Neural cell (in vitro differentiated cells): ENCODE measurements at regions not wholly inside any gene's neighbourhood (a gene's known extent, or its start where the extent isn't known, plus 50 kb on each side); places are given as distances from the start of the nearest gene placed in this dataset.

ENCODE experiments used
- H2AFZ ChIP-seq: fragments of 200-600, 300-800 bp; sonication (generic), shearing (Covaris generic); 2 replicates; pipeline ENCODE4 v1.6.0; 2014; ENCODE audit warnings: low read depth, mild to moderate bottlenecking, antibody characterized with exemption, low read length, moderate library complexity
- H3F3A ChIP-seq: fragments of 200-600 bp; shearing (Covaris generic); 2 replicates; pipeline ENCODE4 v1.6.1; 2016; ENCODE audit warnings: mild to moderate bottlenecking, moderate library complexity, mixed read lengths, antibody characterized with exemption, low read length; ENCODE audit not compliant: insufficient read depth, poor library complexity, severe bottlenecking
- H3K27ac ChIP-seq: fragments of 200-600, 300-800 bp; sonication (generic), shearing (Covaris generic); 2 replicates; pipeline ENCODE4 v1.5.1; 2014; ENCODE audit warnings: mild to moderate bottlenecking, low read length, moderate library complexity
- H3K27me3 ChIP-seq: fragments of 300-800, 200-600 bp; sonication (generic), shearing (Covaris generic); 2 replicates; pipeline ENCODE4 v1.6.0; 2014; ENCODE audit warnings: mild to moderate bottlenecking, low read depth, low read length, moderate library complexity; ENCODE audit not compliant: insufficient read depth
- H3K36me3 ChIP-seq: fragments of 300-800, 200-600 bp; sonication (generic), shearing (Covaris generic); 2 replicates; pipeline ENCODE4 v1.5.1; 2014; ENCODE audit warnings: mild to moderate bottlenecking, antibody characterized with exemption, low read length, moderate library complexity; ENCODE audit not compliant: insufficient read depth
- H3K4me2 ChIP-seq: fragments of 300-800, 200-600 bp; sonication (generic), shearing (Covaris generic); 2 replicates; pipeline ENCODE4 v1.6.0; 2014; ENCODE audit warnings: mild to moderate bottlenecking, low read length
- H3K4me3 ChIP-seq: fragments of 300-800, 200-600 bp; sonication (generic), shearing (Covaris generic); 2 replicates; pipeline ENCODE4 v1.5.1; 2014; ENCODE audit warnings: mild to moderate bottlenecking, low read length, moderate library complexity
- H3K79me2 ChIP-seq: fragments of 200-600 bp; shearing (Covaris generic); replicated peaks from 2 replicates; pipeline ENCODE4 v1.6.0; 2014; ENCODE audit warnings: mild to moderate bottlenecking, low read length, moderate library complexity; ENCODE audit not compliant: insufficient read depth
- H3K9ac ChIP-seq: fragments of 300-800, 200-600 bp; sonication (generic), shearing (Covaris generic); 2 replicates; pipeline ENCODE4 v1.6.1; 2016; ENCODE audit warnings: mild to moderate bottlenecking, low read length, mixed read lengths
- H3K9me2 ChIP-seq: fragments of 200-600 bp; shearing (Covaris generic); 2 replicates; pipeline ENCODE4 v1.6.1; 2016; ENCODE audit warnings: mild to moderate bottlenecking, low read length, mixed read lengths; ENCODE audit not compliant: insufficient read depth
- H3K9me3 ChIP-seq: fragments of 200-600, 300-800 bp; sonication (generic), shearing (Covaris generic); 2 replicates; pipeline ENCODE4 v1.6.1; 2016; ENCODE audit warnings: mild to moderate bottlenecking, mixed run types, low read length, moderate library complexity, mixed read lengths
- H4K20me1 ChIP-seq: fragments of 200-600 bp; shearing (Covaris generic); 2 replicates; pipeline ENCODE4 v1.6.1; 2016; ENCODE audit warnings: mild to moderate bottlenecking, mixed run types; ENCODE audit not compliant: insufficient read depth
- EP300 ChIP-seq: fragments of 450-650 bp; conservative IDR thresholded peaks from 2 replicates; pipeline ENCODE4 v1.6.1; 2014; ENCODE audit warnings: antibody characterized with exemption, mild to moderate bottlenecking, moderate library complexity; ENCODE audit not compliant: poor library complexity, severe bottlenecking
- EZH2 ChIP-seq: fragments of 200-600, 300-800 bp; shearing (Covaris generic), sonication (generic); IDR thresholded peaks from 2 replicates; pipeline ENCODE4 v1.6.1; 2014; ENCODE audit warnings: antibody characterized with exemption, low read length, borderline replicate concordance, mild to moderate bottlenecking; ENCODE audit not compliant: insufficient read depth, poor library complexity, severe bottlenecking
- MXI1 ChIP-seq: fragments of 450-650 bp; conservative IDR thresholded peaks from 2 replicates; pipeline ENCODE4 v1.6.1; 2014; ENCODE audit warnings: antibody characterized with exemption, mild to moderate bottlenecking; ENCODE audit not compliant: poor library complexity, severe bottlenecking
- POLR2AphosphoS5 ChIP-seq: IDR thresholded peaks from 2 replicates; pipeline ENCODE4 v1.6.1; 2012
- RAD21 ChIP-seq: fragments of 450-650 bp; conservative IDR thresholded peaks from 2 replicates; pipeline ENCODE4 v1.6.1; 2014; ENCODE audit warnings: antibody characterized with exemption, mild to moderate bottlenecking, moderate library complexity
- SMC3 ChIP-seq: fragments of 450-650 bp; conservative IDR thresholded peaks from 2 replicates; pipeline ENCODE4 v1.6.1; 2014; ENCODE audit warnings: antibody characterized with exemption, mild to moderate bottlenecking, moderate library complexity; ENCODE audit not compliant: poor library complexity
- TAF1 ChIP-seq: IDR thresholded peaks from 2 replicates; pipeline ENCODE4 v1.6.1; 2012; ENCODE audit warnings: low read depth
- TF ChIP-seq, protein P1 (sequence below): fragments of 450-650 bp; IDR thresholded peaks from 2 replicates; pipeline ENCODE4 v1.5.1; 2014; ENCODE audit warnings: antibody characterized with exemption, mild to moderate bottlenecking, moderate library complexity; ENCODE audit not compliant: poor library complexity, severe bottlenecking
- TF ChIP-seq, protein P2 (sequence below): IDR thresholded peaks from 2 replicates; pipeline ENCODE4 v1.6.1; 2012; ENCODE audit warnings: borderline replicate concordance

DNA sequence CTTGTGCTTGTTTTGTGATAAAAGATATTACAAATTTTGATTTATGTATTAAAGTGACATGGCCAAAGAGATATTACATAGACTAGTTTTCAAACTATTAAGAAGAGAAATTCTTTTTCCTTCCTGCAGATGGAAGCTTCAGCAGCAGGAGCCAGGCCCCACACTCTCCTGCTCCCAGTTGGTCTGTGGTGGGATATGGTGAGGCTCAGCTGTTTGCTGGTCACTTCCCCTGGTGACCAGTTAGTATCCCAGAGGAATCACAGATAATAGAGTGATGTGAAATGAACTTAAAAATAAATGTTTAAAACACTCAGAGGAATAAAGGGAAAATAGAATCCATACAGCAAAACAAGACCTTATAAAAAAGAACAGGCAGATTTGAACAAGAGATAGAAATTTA lies 154.7 kb downstream of the KTN1 start:
- H3K9me3 ChIP-seq: no peaks in the 10 kb centered on the region
- no peaks in the 10 kb centered on the region for H3K27me3 ChIP-seq
- no peaks in the 10 kb centered on the region for H3K79me2 ChIP-seq
- H3K4me2 ChIP-seq: no peak overlapping the region
- no peaks in the 10 kb centered on the region for H3F3A ChIP-seq
- H3K36me3 ChIP-seq: no peaks in the 10 kb centered on the region
- no peak overlapping the region for H2AFZ ChIP-seq
- no peaks in the 10 kb centered on the region for H4K20me1 ChIP-seq
- H3K4me3 ChIP-seq: no peak overlapping the region
- no peak overlapping the region for H3K9ac ChIP-seq
- no peaks in the 10 kb centered on the region for H3K9me2 ChIP-seq
- TF ChIP-seq, protein P1, sequence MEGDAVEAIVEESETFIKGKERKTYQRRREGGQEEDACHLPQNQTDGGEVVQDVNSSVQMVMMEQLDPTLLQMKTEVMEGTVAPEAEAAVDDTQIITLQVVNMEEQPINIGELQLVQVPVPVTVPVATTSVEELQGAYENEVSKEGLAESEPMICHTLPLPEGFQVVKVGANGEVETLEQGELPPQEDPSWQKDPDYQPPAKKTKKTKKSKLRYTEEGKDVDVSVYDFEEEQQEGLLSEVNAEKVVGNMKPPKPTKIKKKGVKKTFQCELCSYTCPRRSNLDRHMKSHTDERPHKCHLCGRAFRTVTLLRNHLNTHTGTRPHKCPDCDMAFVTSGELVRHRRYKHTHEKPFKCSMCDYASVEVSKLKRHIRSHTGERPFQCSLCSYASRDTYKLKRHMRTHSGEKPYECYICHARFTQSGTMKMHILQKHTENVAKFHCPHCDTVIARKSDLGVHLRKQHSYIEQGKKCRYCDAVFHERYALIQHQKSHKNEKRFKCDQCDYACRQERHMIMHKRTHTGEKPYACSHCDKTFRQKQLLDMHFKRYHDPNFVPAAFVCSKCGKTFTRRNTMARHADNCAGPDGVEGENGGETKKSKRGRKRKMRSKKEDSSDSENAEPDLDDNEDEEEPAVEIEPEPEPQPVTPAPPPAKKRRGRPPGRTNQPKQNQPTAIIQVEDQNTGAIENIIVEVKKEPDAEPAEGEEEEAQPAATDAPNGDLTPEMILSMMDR: no peak
- no peak for TF ChIP-seq POLR2AphosphoS5
- no peak overlapping the region for H3K27ac ChIP-seq

DNA sequence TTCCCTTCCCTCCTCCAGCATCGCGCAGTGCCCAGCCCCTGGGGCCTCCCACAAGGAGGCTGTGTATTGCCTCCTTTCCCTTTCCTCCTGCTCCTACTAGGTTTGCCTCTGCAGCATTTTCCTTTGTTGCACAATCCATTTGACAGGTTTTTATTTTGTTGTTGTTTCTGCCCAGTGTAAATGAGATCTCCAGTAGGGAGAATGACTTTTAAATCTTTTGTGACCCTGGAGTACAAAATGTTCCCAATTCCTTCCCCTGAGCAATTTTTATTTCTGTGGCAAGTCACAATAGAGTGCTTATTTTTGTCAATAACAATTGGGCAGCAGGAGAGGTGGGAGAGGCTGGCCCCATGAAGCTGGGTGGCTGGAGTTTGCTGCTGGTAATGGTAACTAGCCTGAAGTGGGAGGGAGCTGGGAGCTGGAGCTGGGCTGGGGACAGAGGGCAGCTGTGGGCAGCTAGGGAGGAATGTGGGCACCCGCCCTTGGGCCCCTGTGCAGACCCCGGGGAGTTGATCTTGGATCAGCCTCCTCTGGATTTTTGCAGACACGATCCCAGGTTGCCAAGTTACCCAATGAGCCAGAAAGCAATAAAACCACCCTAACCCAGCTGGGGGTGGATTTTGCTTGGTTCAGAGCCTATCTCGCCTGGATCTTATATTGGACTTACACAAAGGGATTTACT lies 160.1 kb downstream of the KTN1 start:
- no peaks in the 10 kb centered on the region for H3F3A ChIP-seq
- no peaks in the 10 kb centered on the region for H3K36me3 ChIP-seq
- no peaks in the 10 kb centered on the region for H3K9me2 ChIP-seq
- no peak overlapping the region for H3K4me3 ChIP-seq
- no peaks in the 10 kb centered on the region for H3K27me3 ChIP-seq
- no peaks in the 10 kb centered on the region for H4K20me1 ChIP-seq
- no peak overlapping the region for H3K27ac ChIP-seq
- no peak overlapping the region for H3K4me2 ChIP-seq
- no peaks in the 10 kb centered on the region for H3K9me3 ChIP-seq
- TF ChIP-seq MXI1 (no peak), EZH2 (no peak), TAF1 (no peak), EP300 (no peak)
- H3K79me2 ChIP-seq: no peaks in the 10 kb centered on the region
- no peak overlapping the region for H2AFZ ChIP-seq
- no peak overlapping the region for H3K9ac ChIP-seq

DNA sequence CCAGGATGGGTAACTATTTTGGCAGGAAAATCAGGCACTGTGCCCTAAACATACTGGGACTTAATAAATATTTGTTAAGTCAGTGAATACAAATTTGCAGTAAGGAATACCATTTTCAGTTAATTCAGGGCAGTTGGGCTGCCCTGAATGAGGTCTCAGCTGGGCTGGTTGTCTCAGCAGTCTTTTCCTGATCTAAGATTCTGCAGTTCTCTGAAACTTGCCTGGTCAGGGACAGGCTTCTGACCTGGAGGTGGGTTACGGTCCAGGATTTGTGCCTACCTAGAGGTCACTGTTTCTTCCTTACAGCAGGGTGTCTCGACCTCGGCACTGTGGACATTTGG lies 160.6 kb downstream of the KTN1 start:
- H3K79me2 ChIP-seq: no peaks in the 10 kb centered on the region
- no peak overlapping the region for H3K9ac ChIP-seq
- H3K27ac ChIP-seq: no peak overlapping the region
- no peaks in the 10 kb centered on the region for H3K36me3 ChIP-seq
- H3F3A ChIP-seq: no peaks in the 10 kb centered on the region
- no peak overlapping the region for H3K4me2 ChIP-seq
- H3K4me3 ChIP-seq: no peak overlapping the region
- no peak overlapping the region for H2AFZ ChIP-seq
- H3K9me2 ChIP-seq: no peaks in the 10 kb centered on the region
- TF ChIP-seq TAF1 (no peak), POLR2AphosphoS5 (no peak), RAD21 (no peak), SMC3 (no peak), MXI1 (no peak), EZH2 (no peak), EP300 (no peak)
- TF ChIP-seq, protein P2, sequence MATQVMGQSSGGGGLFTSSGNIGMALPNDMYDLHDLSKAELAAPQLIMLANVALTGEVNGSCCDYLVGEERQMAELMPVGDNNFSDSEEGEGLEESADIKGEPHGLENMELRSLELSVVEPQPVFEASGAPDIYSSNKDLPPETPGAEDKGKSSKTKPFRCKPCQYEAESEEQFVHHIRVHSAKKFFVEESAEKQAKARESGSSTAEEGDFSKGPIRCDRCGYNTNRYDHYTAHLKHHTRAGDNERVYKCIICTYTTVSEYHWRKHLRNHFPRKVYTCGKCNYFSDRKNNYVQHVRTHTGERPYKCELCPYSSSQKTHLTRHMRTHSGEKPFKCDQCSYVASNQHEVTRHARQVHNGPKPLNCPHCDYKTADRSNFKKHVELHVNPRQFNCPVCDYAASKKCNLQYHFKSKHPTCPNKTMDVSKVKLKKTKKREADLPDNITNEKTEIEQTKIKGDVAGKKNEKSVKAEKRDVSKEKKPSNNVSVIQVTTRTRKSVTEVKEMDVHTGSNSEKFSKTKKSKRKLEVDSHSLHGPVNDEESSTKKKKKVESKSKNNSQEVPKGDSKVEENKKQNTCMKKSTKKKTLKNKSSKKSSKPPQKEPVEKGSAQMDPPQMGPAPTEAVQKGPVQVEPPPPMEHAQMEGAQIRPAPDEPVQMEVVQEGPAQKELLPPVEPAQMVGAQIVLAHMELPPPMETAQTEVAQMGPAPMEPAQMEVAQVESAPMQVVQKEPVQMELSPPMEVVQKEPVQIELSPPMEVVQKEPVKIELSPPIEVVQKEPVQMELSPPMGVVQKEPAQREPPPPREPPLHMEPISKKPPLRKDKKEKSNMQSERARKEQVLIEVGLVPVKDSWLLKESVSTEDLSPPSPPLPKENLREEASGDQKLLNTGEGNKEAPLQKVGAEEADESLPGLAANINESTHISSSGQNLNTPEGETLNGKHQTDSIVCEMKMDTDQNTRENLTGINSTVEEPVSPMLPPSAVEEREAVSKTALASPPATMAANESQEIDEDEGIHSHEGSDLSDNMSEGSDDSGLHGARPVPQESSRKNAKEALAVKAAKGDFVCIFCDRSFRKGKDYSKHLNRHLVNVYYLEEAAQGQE: no peak
- TF ChIP-seq, protein P1: no peak
- no peaks in the 10 kb centered on the region for H4K20me1 ChIP-seq
- H3K9me3 ChIP-seq: no peaks in the 10 kb centered on the region
- H3K27me3 ChIP-seq: no peaks in the 10 kb centered on the region
